SK-MEL-5 (cell line): ENCODE measurements at regions not wholly inside any gene's neighbourhood (a gene's known extent, or its start where the extent isn't known, plus 50 kb on each side); places are given as distances from the start of the nearest gene placed in this dataset.

Source experiments
- DNase-seq: peaks from one replicate; pipeline ENCODE4 v3.0.0-alpha.2; 2016; ENCODE audit warnings: low read depth, low spot score
- in situ Hi-C: cut with HindIII; loops from 2 replicates; pipeline ENCODE4 v1.10.0; 2016; ENCODE audit warnings: low sequenced_read_pairs, high pct_unique_total_duplicates, low pct_unique_long_range_greater_than_20kb

GRCh38 chr21:21713651-21714180 lies 715.5 kb downstream of the NCAM2 start:
- in situ Hi-C loops: no loop called here
- DNase-seq: no peak

GRCh38 chr21:21714426-21714825 lies 716.2 kb downstream of the NCAM2 start:
- DNase-seq: peak; percentile 36
- in situ Hi-C loops: no loop called here

GRCh38 chr21:21715266-21715969 lies 717.2 kb downstream of the NCAM2 start:
- in situ Hi-C loops: no loop called here
- peak; percentile 94 for DNase-seq

- no peak for DNase-seq
Observed at GRCh38 chr21:21722731-21723130, 724.5 kb downstream of the NCAM2 start.

GRCh38 chr21:21730512-21730911 lies 732.3 kb downstream of the NCAM2 start:
- in situ Hi-C loops: no loop called here
- DNase-seq: no peak

More at GRCh38 chr21:21722731-21723130, 724.5 kb downstream of the NCAM2 start:
- in situ Hi-C loops: no loop called here

GRCh38 chr21:21731626-21732025 lies 733.4 kb downstream of the NCAM2 start:
- no peak for DNase-seq
- in situ Hi-C loops: no loop called here

GRCh38 chr21:21734088-21734487 lies 735.9 kb downstream of the NCAM2 start:
- in situ Hi-C loops: no loop called here
- no peak for DNase-seq

- DNase-seq: no peak
- in situ Hi-C loops: no loop called here
Observed at GRCh38 chr21:21737186-21737585, 739.0 kb downstream of the NCAM2 start.

- DNase-seq: no peak
- in situ Hi-C loops: no loop called here
Observed at GRCh38 chr21:21740207-21740606, 742.0 kb downstream of the NCAM2 start.

- in situ Hi-C loops: no loop called here
Observed at GRCh38 chr21:21750124-21750825, 752.1 kb downstream of the NCAM2 start.

GRCh38 chr21:21751286-21751685 lies 753.1 kb downstream of the NCAM2 start:
- no peak for DNase-seq
- in situ Hi-C loops: no loop called here

More at GRCh38 chr21:21750124-21750825, 752.1 kb downstream of the NCAM2 start:
- no peak for DNase-seq

- DNase-seq: no peak
- in situ Hi-C loops: no loop called here
Observed at GRCh38 chr21:21762855-21763254, 764.6 kb downstream of the NCAM2 start.

- in situ Hi-C loops: no loop called here
Observed at GRCh38 chr21:21764281-21764680, 766.1 kb downstream of the NCAM2 start.

GRCh38 chr21:21767276-21767675 lies 769.1 kb downstream of the NCAM2 start:
- in situ Hi-C loops: no loop called here
- DNase-seq: no peak

More at GRCh38 chr21:21764281-21764680, 766.1 kb downstream of the NCAM2 start:
- no peak for DNase-seq

GRCh38 chr21:21788591-21788990 lies 790.4 kb downstream of the NCAM2 start:
- DNase-seq: no peak
- in situ Hi-C loops: no loop called here

- in situ Hi-C loops: no loop called here
- DNase-seq: no peak
Observed at GRCh38 chr21:21801921-21802320, 803.7 kb downstream of the NCAM2 start.

- in situ Hi-C loops: no loop called here
- no peak for DNase-seq
Observed at GRCh38 chr21:21806711-21807597, 808.7 kb downstream of the NCAM2 start.

GRCh38 chr21:21807598-21807903 lies 809.3 kb downstream of the NCAM2 start:
- in situ Hi-C loops: no loop called here
- DNase-seq: no peak
